OCI-LY1 (cell line): ENCODE measurements at regions not wholly inside any gene's neighbourhood (a gene's known extent, or its start where the extent isn't known, plus 50 kb on each side); places are given as distances from the start of the nearest gene placed in this dataset.

Experiments
- H2AFZ ChIP-seq: fragments of 200-600 bp; sonication (generic), shearing (Covaris generic); 2 replicates; pipeline ENCODE4 v1.6.0; 2014; ENCODE audit warnings: antibody characterized with exemption, mild to moderate bottlenecking, low read length
- H3F3A ChIP-seq: fragments of 200-600 bp; sonication (generic), shearing (Covaris generic); 2 replicates; pipeline ENCODE4 v1.6.0; 2014; ENCODE audit warnings: mild to moderate bottlenecking, antibody characterized with exemption, low read length, moderate library complexity; ENCODE audit not compliant: insufficient read depth
- H3K27ac ChIP-seq: fragments of 200-600 bp; sonication (generic); 2 replicates; pipeline ENCODE4 v1.5.1; 2014; ENCODE audit warnings: low read length, mixed run types, mild to moderate bottlenecking, low read depth; ENCODE audit not compliant: poor library complexity, severe bottlenecking
- H3K27me3 ChIP-seq: fragments of 200-600 bp; sonication (generic); 2 replicates; pipeline ENCODE4 v1.6.0; 2014; ENCODE audit warnings: antibody characterized with exemption, mild to moderate bottlenecking, low read length, moderate library complexity; ENCODE audit not compliant: insufficient read depth
- H3K36me3 ChIP-seq: fragments of 200-600 bp; sonication (generic); 2 replicates; pipeline ENCODE4 v1.6.1; 2014; ENCODE audit warnings: mild to moderate bottlenecking, antibody characterized with exemption, low read length, moderate library complexity, mixed read lengths; ENCODE audit not compliant: insufficient read depth
- H3K4me1 ChIP-seq: fragments of 200-600 bp; sonication (generic); 2 replicates; pipeline ENCODE4 v1.5.1; 2014; ENCODE audit warnings: mild to moderate bottlenecking, low read length, moderate library complexity; ENCODE audit not compliant: insufficient read depth, severe bottlenecking
- H3K4me2 ChIP-seq: fragments of 200-600 bp; sonication (generic), shearing (Covaris generic); 2 replicates; pipeline ENCODE4 v1.6.1; 2014; ENCODE audit warnings: low read length
- H3K4me3 ChIP-seq: fragments of 200-600 bp; sonication (generic); 2 replicates; pipeline ENCODE4 v1.5.1; 2014; ENCODE audit warnings: low read length, low read depth, mild to moderate bottlenecking, mixed read lengths; ENCODE audit not compliant: poor library complexity, severe bottlenecking
- H3K79me2 ChIP-seq: fragments of 200-600 bp; shearing (Covaris generic); 2 replicates; pipeline ENCODE4 v1.6.1; 2016; ENCODE audit warnings: mixed run types, low read length, mixed read lengths; ENCODE audit not compliant: insufficient read depth
- H3K9ac ChIP-seq: fragments of 200-600 bp; sonication (generic), shearing (Covaris generic); 2 replicates; pipeline ENCODE4 v1.6.1; 2014; ENCODE audit warnings: mild to moderate bottlenecking, low read length, mixed read lengths
- H3K9me2 ChIP-seq: fragments of 200-600 bp; sonication (generic), shearing (Covaris generic); 2 replicates; pipeline ENCODE4 v1.6.1; 2014; ENCODE audit warnings: low read depth, mild to moderate bottlenecking, low read length, mixed read lengths
- H3K9me3 ChIP-seq: fragments of 200-600 bp; shearing (Covaris generic); 2 replicates; pipeline ENCODE4 v1.6.1; 2014; ENCODE audit warnings: low read length, mixed read lengths
- H4K20me1 ChIP-seq: fragments of 200-600 bp; sonication (generic), shearing (Covaris generic); 2 replicates; pipeline ENCODE4 v1.6.0; 2016; ENCODE audit warnings: mild to moderate bottlenecking, low read length; ENCODE audit not compliant: insufficient read depth
- CTCF ChIP-seq: fragments of 200-600 bp; sonication (generic), shearing (Covaris generic); IDR thresholded peaks from 2 replicates; pipeline ENCODE4 v1.5.1; 2017; ENCODE audit warnings: mild to moderate bottlenecking, antibody characterized with exemption, low read length, moderate library complexity, mixed read lengths
- EZH2 ChIP-seq: fragments of 200-600 bp; sonication (generic), shearing (Covaris generic); IDR thresholded peaks from 2 replicates; pipeline ENCODE4 v1.8.0; 2017; ENCODE audit warnings: borderline replicate concordance, mixed run types, mild to moderate bottlenecking, antibody characterized with exemption, low read length, moderate library complexity, mixed read lengths

GRCh38 chr6:164817662-164818061, 491.7 kb downstream of the C6orf118 start:
- H3K9ac ChIP-seq: no peak overlapping the region
- no peaks in the 10 kb centered on the region for H3K36me3 ChIP-seq
- no peak overlapping the region for H2AFZ ChIP-seq
- no peak for TF ChIP-seq EZH2
- TF ChIP-seq CTCF: no peak
- H3K9me2 ChIP-seq: no peaks in the 10 kb centered on the region
- H3F3A ChIP-seq: no peaks in the 10 kb centered on the region
- H3K27me3 ChIP-seq: no peaks in the 10 kb centered on the region
- H3K27ac ChIP-seq: no peak overlapping the region
- no peaks in the 10 kb centered on the region for H3K4me1 ChIP-seq
- no peaks in the 10 kb centered on the region for H3K79me2 ChIP-seq
- H3K4me3 ChIP-seq: no peak overlapping the region
- H3K4me2 ChIP-seq: no peak overlapping the region
- H4K20me1 ChIP-seq: no peaks in the 10 kb centered on the region
- no peaks in the 10 kb centered on the region for H3K9me3 ChIP-seq

DNA sequence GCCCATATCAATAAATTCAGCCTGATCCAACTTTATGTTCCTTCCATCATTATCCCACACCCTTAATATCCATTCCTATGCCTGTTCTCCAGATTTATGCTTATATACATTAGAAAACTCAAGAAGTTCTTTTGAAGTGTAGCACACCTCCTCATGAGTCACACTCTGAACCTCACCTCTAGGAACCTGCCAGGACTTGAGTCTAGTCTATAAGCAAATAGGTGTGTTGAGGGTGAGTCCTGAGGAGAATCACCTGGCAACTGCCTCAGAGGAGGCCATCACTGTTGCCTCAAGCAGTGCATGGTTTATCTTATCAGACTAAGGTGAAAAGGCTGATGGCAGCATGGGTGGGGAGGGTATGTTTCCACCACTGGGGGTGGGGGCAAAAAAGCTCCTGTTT, 496.7 kb downstream of the C6orf118 start:
- H3K4me2 ChIP-seq: no peak overlapping the region
- H2AFZ ChIP-seq: no peak overlapping the region
- H4K20me1 ChIP-seq: no peaks in the 10 kb centered on the region
- no peaks in the 10 kb centered on the region for H3K27me3 ChIP-seq
- H3F3A ChIP-seq: no peaks in the 10 kb centered on the region
- H3K4me3 ChIP-seq: no peak overlapping the region
- no peaks in the 10 kb centered on the region for H3K36me3 ChIP-seq
- no peaks in the 10 kb centered on the region for H3K9me2 ChIP-seq
- TF ChIP-seq EZH2 (no peak), CTCF (no peak)
- no peaks in the 10 kb centered on the region for H3K79me2 ChIP-seq
- no peaks in the 10 kb centered on the region for H3K9me3 ChIP-seq
- H3K27ac ChIP-seq: no peak overlapping the region
- H3K9ac ChIP-seq: no peak overlapping the region
- H3K4me1 ChIP-seq: no peaks in the 10 kb centered on the region

DNA sequence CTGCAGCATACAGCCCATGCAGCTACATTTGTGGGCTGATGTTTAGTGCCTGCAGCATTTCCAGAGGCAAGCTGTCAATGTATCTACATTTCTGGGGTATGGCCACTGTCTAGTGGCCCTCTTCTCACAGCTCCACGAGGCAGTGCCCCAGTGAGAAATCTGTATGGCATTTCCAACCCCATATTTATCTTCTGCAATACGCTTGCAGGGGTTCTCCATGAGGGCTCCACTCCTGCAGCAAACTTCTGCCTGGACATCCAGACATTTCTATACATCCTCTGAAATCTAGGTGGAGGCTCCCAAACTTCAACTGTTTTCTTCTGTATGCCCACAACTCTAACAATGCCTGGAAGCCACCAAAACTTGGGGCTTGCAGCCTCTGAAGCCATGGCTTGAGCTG, 502.3 kb downstream of the C6orf118 start:
- Histone ChIP-seq H3K4me3 (no peak overlapping the region), H3K79me2 (no peaks in the 10 kb centered on the region), H2AFZ (no peak overlapping the region), H3F3A (no peaks in the 10 kb centered on the region), H3K9me2 (no peaks in the 10 kb centered on the region), H3K36me3 (no peaks in the 10 kb centered on the region), H3K9me3 (no peaks in the 10 kb centered on the region), H3K27me3 (no peaks in the 10 kb centered on the region), H4K20me1 (no peaks in the 10 kb centered on the region), H3K27ac (no peak overlapping the region), H3K9ac (no peak overlapping the region), H3K4me1 (no peaks in the 10 kb centered on the region), H3K4me2 (no peak overlapping the region)
- TF ChIP-seq CTCF: no peak
- TF ChIP-seq EZH2: no peak
